Vagina (tissue), 2 donors: ENCODE measurements at regions not wholly inside any gene's neighbourhood (a gene's known extent, or its start where the extent isn't known, plus 50 kb on each side); places are given as distances from the start of the nearest gene placed in this dataset.

Experiments
- DNase-seq, 2 donors: peaks; one replicate each; pipeline ENCODE4 v3.0.0-alpha.2; 2017; ENCODE audit errors: extremely low spot score in 2 of 2
- H3K27ac ChIP-seq: fragments of 200-600 bp; sonication (generic); one replicate; pipeline ENCODE4 v1.5.1; 2019
- H3K27me3 ChIP-seq: fragments of 200-600 bp; sonication (generic); one replicate; pipeline ENCODE4 v1.5.1; 2019
- H3K36me3 ChIP-seq, 2 donors: fragments of 200-600 bp; sonication (generic); one replicate each; pipeline ENCODE4 v1.5.1; 2017 to 2019
- H3K4me1 ChIP-seq: fragments of 200-600 bp; sonication (generic); one replicate; pipeline ENCODE4 v1.5.1; 2019
- H3K4me3 ChIP-seq, 2 donors: fragments of 200-600 bp; sonication (generic); 1 replicate in 1 of 2; 2 replicates in 1 of 2; pipeline ENCODE4 v1.5.1; 2016 to 2019
- H3K9me3 ChIP-seq: fragments of 200-600 bp; sonication (generic); one replicate; pipeline ENCODE4 v1.5.1; 2019
- POLR2A ChIP-seq, 2 donors: fragments of 450-650 bp; IDR thresholded peaks; one replicate each; pipeline ENCODE4 v1.6.1; 2017; ENCODE audit warnings: antibody characterized with exemption in 2 of 2, mild to moderate bottlenecking in 2 of 2, moderate library complexity in 2 of 2
- POLR2AphosphoS5 ChIP-seq, 2 donors: sonication (generic); formaldehyde crosslinking; IDR thresholded peaks; one replicate each; pipeline ENCODE4 v1.9.0; 2017; ENCODE audit warnings: antibody characterized with exemption in 2 of 2, mild to moderate bottlenecking in 2 of 2, low read depth in 1 of 2; ENCODE audit not compliant: insufficient read depth in 1 of 2
- intact Hi-C: fragments of 100-400 bp; cut with DNase I; formaldehyde crosslinking; loops from one replicate; pipeline ENCODE4 v1.15.1; 2023
- TF ChIP-seq, protein P1 (sequence below), 3 experiments: fragments of 450-650 bp in 2 of 3; fragments of 200-600 bp in 1 of 3; sonication (generic) in 1 of 3; IDR thresholded peaks; one replicate each; pipeline ENCODE4 v1.5.1; 2017 to 2019; ENCODE audit warnings: antibody characterized with exemption in 3 of 3, mild to moderate bottlenecking in 2 of 3, moderate library complexity in 2 of 3

DNA sequence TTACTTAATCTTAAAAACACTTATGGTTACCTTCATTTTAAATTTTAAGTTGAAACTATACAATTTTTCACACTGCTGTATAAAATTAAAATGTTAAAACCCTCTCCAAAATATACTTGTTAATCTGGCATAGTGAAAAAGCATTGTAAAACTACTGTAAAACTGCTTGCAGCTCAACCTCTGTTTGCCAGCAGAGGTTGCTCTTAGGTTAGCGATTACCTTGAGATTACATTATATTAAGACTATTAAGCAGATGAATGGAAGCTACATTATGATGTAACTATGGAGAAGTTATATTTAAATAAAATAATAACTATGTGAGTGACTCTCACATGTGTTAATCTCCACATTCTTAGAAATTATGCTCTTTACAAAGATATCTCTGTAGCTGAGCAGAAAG is 143.6 kb upstream of the SLITRK3 start:
- H3K27me3 ChIP-seq = no peaks in the 10 kb centered on the region
- H3K27ac ChIP-seq = no peak overlapping the region
- no peak for DNase-seq
- no peaks in the 10 kb centered on the region for H3K9me3 ChIP-seq
- H3K36me3 ChIP-seq = no peaks in the 10 kb centered on the region
- TF ChIP-seq, protein P1, sequence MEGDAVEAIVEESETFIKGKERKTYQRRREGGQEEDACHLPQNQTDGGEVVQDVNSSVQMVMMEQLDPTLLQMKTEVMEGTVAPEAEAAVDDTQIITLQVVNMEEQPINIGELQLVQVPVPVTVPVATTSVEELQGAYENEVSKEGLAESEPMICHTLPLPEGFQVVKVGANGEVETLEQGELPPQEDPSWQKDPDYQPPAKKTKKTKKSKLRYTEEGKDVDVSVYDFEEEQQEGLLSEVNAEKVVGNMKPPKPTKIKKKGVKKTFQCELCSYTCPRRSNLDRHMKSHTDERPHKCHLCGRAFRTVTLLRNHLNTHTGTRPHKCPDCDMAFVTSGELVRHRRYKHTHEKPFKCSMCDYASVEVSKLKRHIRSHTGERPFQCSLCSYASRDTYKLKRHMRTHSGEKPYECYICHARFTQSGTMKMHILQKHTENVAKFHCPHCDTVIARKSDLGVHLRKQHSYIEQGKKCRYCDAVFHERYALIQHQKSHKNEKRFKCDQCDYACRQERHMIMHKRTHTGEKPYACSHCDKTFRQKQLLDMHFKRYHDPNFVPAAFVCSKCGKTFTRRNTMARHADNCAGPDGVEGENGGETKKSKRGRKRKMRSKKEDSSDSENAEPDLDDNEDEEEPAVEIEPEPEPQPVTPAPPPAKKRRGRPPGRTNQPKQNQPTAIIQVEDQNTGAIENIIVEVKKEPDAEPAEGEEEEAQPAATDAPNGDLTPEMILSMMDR (IDR thresholded peaks at IDR 0.05) = no peak
- TF ChIP-seq POLR2A (IDR thresholded peaks at IDR 0.05) = no peak
- H3K4me3 ChIP-seq = no peak overlapping the region
- intact Hi-C loops = no loop called here
- H3K4me1 ChIP-seq = no peaks in the 10 kb centered on the region

DNA sequence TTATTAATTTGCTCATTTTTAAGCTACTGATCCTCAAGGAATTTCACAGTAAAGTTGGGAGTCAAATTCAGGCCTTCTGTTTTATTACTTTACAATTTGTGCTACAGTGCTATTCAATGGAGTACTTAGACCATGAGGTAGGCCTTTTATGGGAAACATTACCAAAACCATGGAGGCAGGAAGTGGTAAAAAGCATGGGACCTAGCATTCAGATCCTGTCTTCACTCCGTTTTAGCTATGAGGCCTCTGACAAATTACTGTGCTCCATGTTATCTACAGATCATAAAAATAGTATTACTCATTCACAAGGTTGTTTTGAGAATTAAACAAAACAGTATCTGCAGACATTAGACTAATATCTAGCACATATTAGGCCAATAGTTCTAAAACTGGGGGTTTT is 140.6 kb upstream of the SLITRK3 start:
- H3K4me3 ChIP-seq = no peak overlapping the region
- no peak overlapping the region for H3K27ac ChIP-seq
- DNase-seq = no peak
- H3K9me3 ChIP-seq = no peaks in the 10 kb centered on the region
- H3K36me3 ChIP-seq = no peaks in the 10 kb centered on the region
- no peak for TF ChIP-seq POLR2A (IDR thresholded peaks at IDR 0.05)
- no peak for TF ChIP-seq POLR2AphosphoS5 (IDR thresholded peaks at IDR 0.05; ENCODE audit: insufficient read depth in 1 of 2, low read depth in 1 of 2)
- TF ChIP-seq, protein P1 (IDR thresholded peaks at IDR 0.05) = no peak
- intact Hi-C loops = no loop called here
- no peaks in the 10 kb centered on the region for H3K27me3 ChIP-seq
- no peaks in the 10 kb centered on the region for H3K4me1 ChIP-seq
